ENCODE measurements at regions not wholly inside any gene's neighbourhood (a gene's known extent, or its start where the extent isn't known, plus 50 kb on each side); places are given as distances from the start of the nearest gene placed in this dataset.

- H2BK120ac ChIP-seq (replicated peaks; ENCODE audit: low read depth, low read length) = no peak overlapping the region
- no peak overlapping the region for H3K56ac ChIP-seq (replicated peaks; ENCODE audit: insufficient read length, low read depth, low read length)
- no peaks in the 10 kb centered on the region for H3K36me3 ChIP-seq (ENCODE audit: control insufficient read depth in 2 of 4, insufficient read depth in 4 of 4, low read length in 3 of 4)
- no peaks in the 10 kb centered on the region for H3K79me1 ChIP-seq (ENCODE audit: low read depth, low read length)
- no peak overlapping the region for H4K8ac ChIP-seq (ENCODE audit: extremely low read depth, insufficient read depth, low read length)
- ChIA-PET POLR2A (ENCODE audit: partially characterized antibody) (no interaction called here), CTCF (ENCODE audit: partially characterized antibody) (interaction anchor here (1.0 kb wide), 1 partner anchor 14 kb away, joined by 4 read pairs; no protein-coding TSS in a partner anchor)
- H3K27me3 ChIP-seq (replicated peaks in 1 of 4; ENCODE audit: control insufficient read depth in 3 of 4, extremely low read depth in 1 of 4, insufficient read depth in 3 of 4, low read length in 3 of 4) = no peaks in the 10 kb centered on the region
- WGBS, 2 experiments (ENCODE audit: extremely low coverage in 1 of 2, insufficient coverage in 1 of 2, insufficient read length in 1 of 2, insufficient replicate concordance in 2 of 2, low coverage in 1 of 2, low lambda C conversion rate in 2 of 2, missing lambda C conversion rate in 1 of 2) = 82% methylated on average over 2 of the region's 2 CpGs; no CpG with 5 or more reads in 1 of the 2 experiments
- no peak overlapping the region for H3K27ac ChIP-seq (ENCODE audit: low read depth, low read length)
- H3K4ac ChIP-seq (replicated peaks; ENCODE audit: insufficient read length, low read depth, low read length) = no peak overlapping the region
- no peak overlapping the region for H3K18ac ChIP-seq (ENCODE audit: extremely low read depth, low read length)
- H3K4me3 ChIP-seq (ENCODE audit: extremely low read depth in 1 of 4, insufficient read depth in 2 of 4, low read depth in 3 of 4, low read length in 4 of 4) = no peak overlapping the region
- H3K23me2 ChIP-seq (ENCODE audit: low read depth, low read length) = no peaks in the 10 kb centered on the region
- no peak overlapping the region for H2BK5ac ChIP-seq (ENCODE audit: low read depth, low read length)
- H4K20me1 ChIP-seq (replicated peaks in 1 of 2; ENCODE audit: control insufficient read depth in 1 of 2, insufficient read depth in 2 of 2, low read length in 2 of 2) = no peaks in the 10 kb centered on the region
- no peak overlapping the region for H4K91ac ChIP-seq (replicated peaks; ENCODE audit: insufficient read length, low read length)
- no peak overlapping the region for H2BK20ac ChIP-seq (ENCODE audit: low read length)
- H3K79me2 ChIP-seq (ENCODE audit: control insufficient read depth in 1 of 2, insufficient read depth in 2 of 2, low read length in 2 of 2) = no peaks in the 10 kb centered on the region
- H3K9ac ChIP-seq (replicated peaks in 1 of 4; ENCODE audit: extremely low read depth in 1 of 4, low read depth in 3 of 4, low read length in 3 of 4) = no peak overlapping the region
- H4K5ac ChIP-seq (ENCODE audit: insufficient read length, low read depth, low read length) = no peak overlapping the region
- no peak overlapping the region for H3K23ac ChIP-seq (ENCODE audit: insufficient read length)
- no peaks in the 10 kb centered on the region; a peak in 1 of 4 replicates for H3K9me3 ChIP-seq (ENCODE audit: insufficient read depth in 2 of 2, low read depth in 1 of 2, low read length in 1 of 2)
- H2BK12ac ChIP-seq (ENCODE audit: low read depth, low read length) = no peak overlapping the region
- H3K4me1 ChIP-seq (replicated peaks in 1 of 4; ENCODE audit: control insufficient read depth in 3 of 4, insufficient read depth in 4 of 4, low read length in 3 of 4) = no peaks in the 10 kb centered on the region
- FAIRE-seq = no peak
- no peak for DNase-seq (ENCODE audit: low read depth in 1 of 2, low spot score in 2 of 2)
- peak overlapping the region; percentile 25; the same call in 1 of the 2 replicates for H2AFZ ChIP-seq (ENCODE audit: low read length)
- no peak overlapping the region for H2BK15ac ChIP-seq (ENCODE audit: low read length)
- H3K4me2 ChIP-seq (ENCODE audit: insufficient read depth in 1 of 2, low read depth in 2 of 2, low read length in 2 of 2) = no peak overlapping the region
- H3K14ac ChIP-seq (ENCODE audit: insufficient read length) = no peak overlapping the region
- no peak overlapping the region for H2AK5ac ChIP-seq (ENCODE audit: low read depth, low read length)
- TF ChIP-seq TCF12 (IDR thresholded peaks at IDR 0.05; ENCODE audit: low read depth, low read length) (no peak), TAF1 (IDR thresholded peaks at IDR 0.05; ENCODE audit: low read depth, low read length) (no peak), CBX8 (IDR thresholded peaks at IDR 0.05; ENCODE audit: borderline replicate concordance, low read depth, low read length) (no peak), TEAD4 (IDR thresholded peaks at IDR 0.05; ENCODE audit: low read depth, low read length) (no peak), KDM1A (IDR thresholded peaks at IDR 0.05; ENCODE audit: borderline replicate concordance, low read length) (no peak), POU5F1 (IDR thresholded peaks at IDR 0.05; ENCODE audit: low read depth, low read length) (no peak), BRCA1 (IDR thresholded peaks at IDR 0.05; ENCODE audit: low read depth, low read length) (no peak), SP2 (IDR thresholded peaks at IDR 0.05; ENCODE audit: low read length) (no peak), SP1 (IDR thresholded peaks at IDR 0.05; ENCODE audit: low read depth, low read length) (no peak), JUND (IDR thresholded peaks at IDR 0.05; ENCODE audit: low read length) (no peak), CHD1 (IDR thresholded peaks at IDR 0.05; ENCODE audit: low read depth, low read length) (no peak), ZNF274 (IDR thresholded peaks at IDR 0.05; ENCODE audit: borderline replicate concordance, extremely low read depth, low read length) (no peak)
- TF ChIP-seq, protein P1, sequence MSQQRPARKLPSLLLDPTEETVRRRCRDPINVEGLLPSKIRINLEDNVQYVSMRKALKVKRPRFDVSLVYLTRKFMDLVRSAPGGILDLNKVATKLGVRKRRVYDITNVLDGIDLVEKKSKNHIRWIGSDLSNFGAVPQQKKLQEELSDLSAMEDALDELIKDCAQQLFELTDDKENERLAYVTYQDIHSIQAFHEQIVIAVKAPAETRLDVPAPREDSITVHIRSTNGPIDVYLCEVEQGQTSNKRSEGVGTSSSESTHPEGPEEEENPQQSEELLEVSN (IDR thresholded peaks at IDR 0.05) = no peak
- TF ChIP-seq, protein P2, sequence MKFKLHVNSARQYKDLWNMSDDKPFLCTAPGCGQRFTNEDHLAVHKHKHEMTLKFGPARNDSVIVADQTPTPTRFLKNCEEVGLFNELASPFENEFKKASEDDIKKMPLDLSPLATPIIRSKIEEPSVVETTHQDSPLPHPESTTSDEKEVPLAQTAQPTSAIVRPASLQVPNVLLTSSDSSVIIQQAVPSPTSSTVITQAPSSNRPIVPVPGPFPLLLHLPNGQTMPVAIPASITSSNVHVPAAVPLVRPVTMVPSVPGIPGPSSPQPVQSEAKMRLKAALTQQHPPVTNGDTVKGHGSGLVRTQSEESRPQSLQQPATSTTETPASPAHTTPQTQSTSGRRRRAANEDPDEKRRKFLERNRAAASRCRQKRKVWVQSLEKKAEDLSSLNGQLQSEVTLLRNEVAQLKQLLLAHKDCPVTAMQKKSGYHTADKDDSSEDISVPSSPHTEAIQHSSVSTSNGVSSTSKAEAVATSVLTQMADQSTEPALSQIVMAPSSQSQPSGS (IDR thresholded peaks at IDR 0.05; ENCODE audit: low read length) = no peak
Observed at GRCh38 chr12:73390261-73390660, 1118.1 kb downstream of the TRHDE start.

Data from H1 (cell line).